ENCODE measurements at regions not wholly inside any gene's neighbourhood (a gene's known extent, or its start where the extent isn't known, plus 50 kb on each side); places are given as distances from the start of the nearest gene placed in this dataset.

DNA sequence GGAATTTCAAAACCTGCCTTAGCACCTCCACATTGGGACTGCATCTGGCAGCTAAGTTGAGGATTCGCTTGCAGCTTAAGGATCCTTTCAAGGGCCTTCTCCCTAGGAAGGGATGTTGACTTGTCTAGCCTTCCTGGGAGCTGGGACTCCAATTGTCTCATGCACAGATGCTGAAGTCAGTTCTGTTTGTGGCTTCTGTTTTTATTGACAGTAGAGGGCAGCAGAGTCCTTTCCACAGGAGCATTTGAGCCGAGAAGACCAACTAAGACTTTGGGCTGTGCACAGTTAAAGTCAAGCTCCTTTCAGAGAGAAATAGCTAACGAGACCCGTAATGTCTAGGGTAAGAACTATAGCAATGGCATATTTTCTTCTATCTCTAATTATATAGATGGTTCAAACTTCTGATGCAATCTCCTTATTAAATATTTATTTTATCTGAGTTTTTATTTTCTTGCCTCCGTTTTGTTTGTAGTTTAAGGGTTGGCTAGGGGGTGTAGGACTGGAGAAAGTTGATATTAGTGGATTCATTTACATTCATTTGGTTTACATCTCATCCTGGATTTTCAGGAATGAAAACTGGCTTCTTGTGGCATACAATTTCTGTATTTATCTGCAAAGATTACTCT is 59.7 kb upstream of the KBTBD8 start:
- intact Hi-C loops (cut with micrococcal nuclease), result no loop called here
- H3K36me3 Mint-ChIP-seq (ENCODE audit: low read depth), result no peaks in the 10 kb centered on the region
- no peak for DNase-seq (ENCODE audit: low spot score)

DNA sequence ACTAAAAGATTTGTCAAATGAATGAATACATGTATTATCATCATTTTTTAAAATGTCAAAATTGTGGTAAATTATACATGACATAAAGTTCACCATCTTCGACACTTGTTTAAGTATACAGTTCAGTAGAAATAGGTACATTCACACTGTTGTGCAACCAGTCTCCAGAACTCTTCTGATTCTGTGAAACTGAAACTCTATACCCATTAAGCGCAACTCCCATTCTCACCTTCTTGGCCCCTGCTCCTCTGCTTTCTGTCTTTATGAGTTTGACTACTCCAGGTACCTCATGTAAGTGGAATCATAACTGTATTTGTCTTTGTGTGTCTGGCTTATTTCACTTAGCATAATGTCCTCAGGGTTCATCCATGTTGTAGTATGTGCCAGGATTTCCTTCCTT is 50.1 kb upstream of the KBTBD8 start:
- DNase-seq (ENCODE audit: low spot score), result no peak
- no peak overlapping the region for H3K4me3 Mint-ChIP-seq (ENCODE audit: low read depth)
- no peaks in the 10 kb centered on the region for H3K36me3 Mint-ChIP-seq (ENCODE audit: low read depth)
- peaks cover 7% of the 10 kb centered on the region for H3K27me3 Mint-ChIP-seq (ENCODE audit: low read depth)
- intact Hi-C loops (cut with micrococcal nuclease), result no loop called here
- H3K27ac Mint-ChIP-seq, result no peak overlapping the region
- H3K4me1 Mint-ChIP-seq (ENCODE audit: low read depth), result no peaks in the 10 kb centered on the region
- H3K9me3 Mint-ChIP-seq, result no peaks in the 10 kb centered on the region

More for the DNA sequence above, 59.7 kb upstream of the KBTBD8 start:
- no peak overlapping the region for H3K4me3 Mint-ChIP-seq (ENCODE audit: low read depth)
- peaks cover 12% of the 10 kb centered on the region for H3K27me3 Mint-ChIP-seq (ENCODE audit: low read depth)
- H3K9me3 Mint-ChIP-seq, result no peaks in the 10 kb centered on the region
- H3K4me1 Mint-ChIP-seq (ENCODE audit: low read depth), result no peaks in the 10 kb centered on the region
- H3K27ac Mint-ChIP-seq, result no peak overlapping the region

Measured in activated T-helper 2 cell treated with anti-CD3 and anti-CD28 coated beads, Interferon-gamma antibody, Interleukin-2, Interleukin-4, amounts not matched to agents 10 μg/mL and 5 μg/mL and 100 μg/mL, durations not matched to agents 14 hours and 24 hours and 36 hours (primary cell).